WTC11 (cell line): ENCODE measurements at regions not wholly inside any gene's neighbourhood (a gene's known extent, or its start where the extent isn't known, plus 50 kb on each side); places are given as distances from the start of the nearest gene placed in this dataset.
A peak's percentile ranks its signal among the peaks of the same experiment; 100 is the strongest.

Experiments used
- ATAC-seq: fragments of 200-7000 bp; cut with Tn5 transposase; 2 replicates; pipeline ENCODE4 v1.10.0; 2021; ENCODE audit warnings: mild to moderate bottlenecking, moderate library complexity
- CTCF ChIA-PET: fragments of 300-600 bp; sonication (Branson Sonifier 250); formaldehyde crosslinking; loops from one replicate; lab custom pipeline; 2021; ENCODE audit warnings: antibody characterized with exemption; lab: Charles Lee
- POLR2A ChIA-PET: fragments of 350-600 bp; sonication (Branson Sonifier 250); formaldehyde crosslinking; loops from one replicate; lab custom pipeline; 2021; ENCODE audit warnings: antibody characterized with exemption; lab: Charles Lee
- DNase-seq: peaks from one replicate; pipeline ENCODE4 v3.0.0; 2021; ENCODE audit warnings: low spot score
- H3K27ac Mint-ChIP-seq: 2 replicates; pipeline ENCODE4 v1.8.0; 2021; ENCODE audit warnings: mixed read lengths
- H3K27me3 Mint-ChIP-seq: 2 replicates; pipeline ENCODE4 v1.8.0; 2021; ENCODE audit warnings: low read depth, mild to moderate bottlenecking, moderate library complexity, mixed read lengths
- H3K36me3 Mint-ChIP-seq: 2 replicates; pipeline ENCODE4 v1.8.0; 2021; ENCODE audit warnings: mixed read lengths
- H3K4me1 Mint-ChIP-seq: 2 replicates; pipeline ENCODE4 v1.8.0; 2022; ENCODE audit warnings: mixed read lengths
- H3K4me3 Mint-ChIP-seq: 2 replicates; pipeline ENCODE4 v1.8.0; 2021; ENCODE audit warnings: mild to moderate bottlenecking, moderate library complexity, mixed read lengths
- H3K9me3 Mint-ChIP-seq: 2 replicates; pipeline ENCODE4 v1.8.0; 2021; ENCODE audit warnings: mixed read lengths
- CREB1 ChIP-seq: sonication (generic); formaldehyde crosslinking; IDR thresholded peaks from 2 replicates; pipeline ENCODE4 v1.8.0; 2023; ENCODE audit warnings: mild to moderate bottlenecking, missing genetic modification reagents
- GTF2I ChIP-seq: fragments of 250-450 bp; sonication (Bioruptor Pico); conservative IDR thresholded peaks from 2 replicates; pipeline ENCODE4 v1.4.0; 2021; ENCODE audit warnings: mild to moderate bottlenecking
- HMGA2 ChIP-seq: fragments of 250-450 bp; sonication (Bioruptor Pico); IDR thresholded peaks from 2 replicates; pipeline ENCODE4 v1.4.0; 2021; ENCODE audit warnings: mild to moderate bottlenecking, moderate library complexity
- MYBL2 ChIP-seq: sonication (generic); formaldehyde crosslinking; IDR thresholded peaks from 2 replicates; pipeline ENCODE4 v1.8.1; 2023; ENCODE audit warnings: mild to moderate bottlenecking, moderate library complexity, missing genetic modification reagents
- NR1H2 ChIP-seq: sonication (generic); formaldehyde crosslinking; IDR thresholded peaks from 2 replicates; pipeline ENCODE4 v1.9.0; 2021; ENCODE audit warnings: mild to moderate bottlenecking, moderate library complexity, missing genetic modification reagents
- SMAD4 ChIP-seq: sonication (generic); formaldehyde crosslinking; IDR thresholded peaks from 2 replicates; pipeline ENCODE4 v1.8.0; 2022; ENCODE audit warnings: mild to moderate bottlenecking, missing genetic modification reagents
- SOX15 ChIP-seq: fragments of 250-450 bp; sonication (Bioruptor Pico); IDR thresholded peaks from 2 replicates; pipeline ENCODE4 v1.9.0; 2021; ENCODE audit warnings: mild to moderate bottlenecking
- SP1 ChIP-seq: sonication (generic); formaldehyde crosslinking; conservative IDR thresholded peaks from 2 replicates; pipeline ENCODE4 v1.8.1; 2022; ENCODE audit warnings: missing genetic modification reagents
- TEAD1 ChIP-seq: sonication (generic); formaldehyde crosslinking; IDR thresholded peaks from 2 replicates; pipeline ENCODE4 v1.8.0; 2022; ENCODE audit warnings: mild to moderate bottlenecking, missing genetic modification reagents
- TEAD4 ChIP-seq: sonication (generic); formaldehyde crosslinking; IDR thresholded peaks from 2 replicates; pipeline ENCODE4 v1.8.0; 2022; ENCODE audit warnings: mild to moderate bottlenecking, missing genetic modification reagents
- TP53 ChIP-seq: sonication (generic); formaldehyde crosslinking; IDR thresholded peaks from 2 replicates; pipeline ENCODE4 v1.8.1; 2023; ENCODE audit warnings: mild to moderate bottlenecking, missing genetic modification reagents
- ZNF121 ChIP-seq: sonication (generic); formaldehyde crosslinking; IDR thresholded peaks from 2 replicates; pipeline ENCODE4 v1.8.0; 2023; ENCODE audit warnings: missing genetic modification reagents
- ZNF138 ChIP-seq: sonication (generic); formaldehyde crosslinking; conservative IDR thresholded peaks from 2 replicates; pipeline ENCODE4 v1.8.1; 2022; ENCODE audit warnings: mild to moderate bottlenecking, moderate library complexity, missing genetic modification reagents
- ZNF423 ChIP-seq: fragments of 250-450 bp; sonication (Bioruptor Pico); IDR thresholded peaks from 2 replicates; pipeline ENCODE4 v2.1.2; 2022; ENCODE audit warnings: mild to moderate bottlenecking, moderate library complexity
- TF ChIP-seq, protein P1 (sequence below): fragments of 200-600 bp; IDR thresholded peaks from 2 replicates; pipeline ENCODE4 v1.8.0; 2022; ENCODE audit warnings: antibody characterized with exemption
- TF ChIP-seq, protein P2 (sequence below): sonication (generic); formaldehyde crosslinking; IDR thresholded peaks from 2 replicates; pipeline ENCODE4 v1.8.0; 2022; ENCODE audit warnings: missing genetic modification reagents
- TF ChIP-seq, protein P3 (sequence below): sonication (generic); formaldehyde crosslinking; IDR thresholded peaks from 2 replicates; pipeline ENCODE4 v1.8.1; 2022; ENCODE audit warnings: mild to moderate bottlenecking, moderate library complexity, missing genetic modification reagents

DNA sequence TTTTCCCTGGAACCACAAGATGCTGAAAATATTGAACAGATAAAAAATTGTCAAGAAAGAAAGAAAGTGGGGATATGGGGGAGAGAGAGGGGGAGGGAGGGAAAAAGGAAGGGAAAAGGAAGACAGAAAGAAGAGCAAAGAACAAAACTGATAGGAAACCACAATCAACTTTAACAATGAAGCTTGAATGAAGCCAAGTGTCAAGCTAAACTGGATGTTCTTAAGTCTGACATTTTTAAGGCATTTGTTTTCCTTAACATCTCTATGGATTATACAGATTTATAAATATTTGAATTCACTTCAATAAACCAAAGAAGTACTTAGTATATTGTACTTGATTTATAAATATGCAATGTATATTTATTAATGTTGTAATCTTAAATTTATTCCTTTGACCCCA is 197.6 kb upstream of the SMLR1 start:
- Mint-ChIP-seq H3K27me3 (peaks cover 21% of the 10 kb centered on the region), H3K9me3 (no peaks in the 10 kb centered on the region), H3K4me1 (peaks cover 20% of the 10 kb centered on the region), H3K36me3 (no peaks in the 10 kb centered on the region), H3K27ac (no peak overlapping the region), H3K4me3 (no peak overlapping the region)
- DNase-seq, result no peak
- POLR2A ChIA-PET, result no interaction called here
- TF ChIP-seq, protein P1, sequence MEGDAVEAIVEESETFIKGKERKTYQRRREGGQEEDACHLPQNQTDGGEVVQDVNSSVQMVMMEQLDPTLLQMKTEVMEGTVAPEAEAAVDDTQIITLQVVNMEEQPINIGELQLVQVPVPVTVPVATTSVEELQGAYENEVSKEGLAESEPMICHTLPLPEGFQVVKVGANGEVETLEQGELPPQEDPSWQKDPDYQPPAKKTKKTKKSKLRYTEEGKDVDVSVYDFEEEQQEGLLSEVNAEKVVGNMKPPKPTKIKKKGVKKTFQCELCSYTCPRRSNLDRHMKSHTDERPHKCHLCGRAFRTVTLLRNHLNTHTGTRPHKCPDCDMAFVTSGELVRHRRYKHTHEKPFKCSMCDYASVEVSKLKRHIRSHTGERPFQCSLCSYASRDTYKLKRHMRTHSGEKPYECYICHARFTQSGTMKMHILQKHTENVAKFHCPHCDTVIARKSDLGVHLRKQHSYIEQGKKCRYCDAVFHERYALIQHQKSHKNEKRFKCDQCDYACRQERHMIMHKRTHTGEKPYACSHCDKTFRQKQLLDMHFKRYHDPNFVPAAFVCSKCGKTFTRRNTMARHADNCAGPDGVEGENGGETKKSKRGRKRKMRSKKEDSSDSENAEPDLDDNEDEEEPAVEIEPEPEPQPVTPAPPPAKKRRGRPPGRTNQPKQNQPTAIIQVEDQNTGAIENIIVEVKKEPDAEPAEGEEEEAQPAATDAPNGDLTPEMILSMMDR, result no peak
- no peak for TF ChIP-seq NR1H2 (CRISPR knock-in tag)
- TF ChIP-seq, protein P2, sequence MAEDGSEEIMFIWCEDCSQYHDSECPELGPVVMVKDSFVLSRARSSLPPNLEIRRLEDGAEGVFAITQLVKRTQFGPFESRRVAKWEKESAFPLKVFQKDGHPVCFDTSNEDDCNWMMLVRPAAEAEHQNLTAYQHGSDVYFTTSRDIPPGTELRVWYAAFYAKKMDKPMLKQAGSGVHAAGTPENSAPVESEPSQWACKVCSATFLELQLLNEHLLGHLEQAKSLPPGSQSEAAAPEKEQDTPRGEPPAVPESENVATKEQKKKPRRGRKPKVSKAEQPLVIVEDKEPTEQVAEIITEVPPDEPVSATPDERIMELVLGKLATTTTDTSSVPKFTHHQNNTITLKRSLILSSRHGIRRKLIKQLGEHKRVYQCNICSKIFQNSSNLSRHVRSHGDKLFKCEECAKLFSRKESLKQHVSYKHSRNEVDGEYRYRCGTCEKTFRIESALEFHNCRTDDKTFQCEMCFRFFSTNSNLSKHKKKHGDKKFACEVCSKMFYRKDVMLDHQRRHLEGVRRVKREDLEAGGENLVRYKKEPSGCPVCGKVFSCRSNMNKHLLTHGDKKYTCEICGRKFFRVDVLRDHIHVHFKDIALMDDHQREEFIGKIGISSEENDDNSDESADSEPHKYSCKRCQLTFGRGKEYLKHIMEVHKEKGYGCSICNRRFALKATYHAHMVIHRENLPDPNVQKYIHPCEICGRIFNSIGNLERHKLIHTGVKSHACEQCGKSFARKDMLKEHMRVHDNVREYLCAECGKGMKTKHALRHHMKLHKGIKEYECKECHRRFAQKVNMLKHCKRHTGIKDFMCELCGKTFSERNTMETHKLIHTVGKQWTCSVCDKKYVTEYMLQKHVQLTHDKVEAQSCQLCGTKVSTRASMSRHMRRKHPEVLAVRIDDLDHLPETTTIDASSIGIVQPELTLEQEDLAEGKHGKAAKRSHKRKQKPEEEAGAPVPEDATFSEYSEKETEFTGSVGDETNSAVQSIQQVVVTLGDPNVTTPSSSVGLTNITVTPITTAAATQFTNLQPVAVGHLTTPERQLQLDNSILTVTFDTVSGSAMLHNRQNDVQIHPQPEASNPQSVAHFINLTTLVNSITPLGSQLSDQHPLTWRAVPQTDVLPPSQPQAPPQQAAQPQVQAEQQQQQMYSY (CRISPR knock-in tag), result no peak
- no peak for TF ChIP-seq SOX15
- CTCF ChIA-PET, result no interaction called here
- ATAC-seq, result no peak

DNA sequence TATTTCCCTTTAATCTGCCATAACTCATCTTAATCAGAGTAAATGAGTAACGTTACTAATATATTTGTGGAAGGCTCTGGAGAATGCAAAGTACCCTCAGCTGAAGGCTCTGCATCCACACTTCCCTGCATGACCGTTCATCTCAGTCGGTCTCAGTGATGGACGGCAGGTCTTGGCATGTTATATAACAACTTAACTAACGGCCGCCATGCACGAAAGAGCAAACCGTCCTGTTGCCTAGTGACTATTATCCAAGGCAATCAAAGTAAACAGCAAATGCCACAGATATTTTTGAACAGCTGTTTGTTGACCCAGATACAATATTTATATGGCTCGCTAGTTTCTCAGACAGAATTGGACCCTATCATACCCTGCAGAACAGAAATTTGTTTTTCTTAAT is 194.9 kb upstream of the SMLR1 start:
- DNase-seq (no peak), ATAC-seq (no peak)
- H3K4me1 Mint-ChIP-seq, result peaks cover 10% of the 10 kb centered on the region
- CTCF ChIA-PET, result no interaction called here
- H3K27ac Mint-ChIP-seq, result no peak overlapping the region
- H3K4me3 Mint-ChIP-seq, result no peak overlapping the region
- POLR2A ChIA-PET, result no interaction called here
- no peaks in the 10 kb centered on the region for H3K36me3 Mint-ChIP-seq
- no peak for TF ChIP-seq SP1 (CRISPR knock-in tag)
- H3K9me3 Mint-ChIP-seq, result peaks cover 10% of the 10 kb centered on the region
- H3K27me3 Mint-ChIP-seq, result peaks cover 26% of the 10 kb centered on the region

DNA sequence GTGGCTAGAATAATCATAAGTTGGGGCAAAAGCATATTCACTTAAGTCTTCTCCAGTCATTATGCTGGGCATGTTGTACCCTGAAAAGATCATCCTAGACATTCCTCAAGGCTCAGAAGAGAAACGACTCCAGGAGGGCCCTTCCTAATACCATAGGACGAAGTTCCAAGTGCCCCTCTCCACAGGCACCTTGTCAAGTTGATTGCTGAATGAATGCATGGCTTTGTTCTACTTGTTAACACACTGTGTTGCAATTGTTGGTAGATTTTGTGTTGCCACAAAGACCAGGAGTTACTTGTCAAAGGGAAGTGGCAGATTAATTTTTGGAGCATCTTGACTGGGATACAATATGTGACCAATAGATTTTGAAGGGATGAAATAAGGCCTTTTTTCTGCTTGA is 194.3 kb upstream of the SMLR1 start:
- ChIA-PET POLR2A (no interaction called here), CTCF (no interaction called here)
- Mint-ChIP-seq H3K4me1 (peaks cover 10% of the 10 kb centered on the region), H3K27me3 (peaks cover 26% of the 10 kb centered on the region), H3K9me3 (peaks cover 10% of the 10 kb centered on the region), H3K27ac (no peak overlapping the region), H3K4me3 (no peak overlapping the region), H3K36me3 (no peaks in the 10 kb centered on the region)
- peak; percentile 14 for DNase-seq
- TF ChIP-seq TEAD1 (CRISPR knock-in tag) (0 out of 2 replicates have a peak, but pooled peaks have one; percentile 54), TP53 (CRISPR knock-in tag) (no peak), HMGA2 (no peak), MYBL2 (CRISPR knock-in tag) (no peak), ZNF138 (no peak), SMAD4 (CRISPR knock-in tag) (no peak), CREB1 (CRISPR knock-in tag) (no peak), TEAD4 (no peak), GTF2I (CRISPR knock-in tag) (no peak), ZNF121 (CRISPR knock-in tag) (no peak), ZNF423 (CRISPR knock-in tag) (no peak), NR1H2 (CRISPR knock-in tag) (no peak)
- TF ChIP-seq, protein P2 (CRISPR knock-in tag), result peak; percentile 27; the same call in 1 of the 2 replicates
- TF ChIP-seq, protein P3, sequence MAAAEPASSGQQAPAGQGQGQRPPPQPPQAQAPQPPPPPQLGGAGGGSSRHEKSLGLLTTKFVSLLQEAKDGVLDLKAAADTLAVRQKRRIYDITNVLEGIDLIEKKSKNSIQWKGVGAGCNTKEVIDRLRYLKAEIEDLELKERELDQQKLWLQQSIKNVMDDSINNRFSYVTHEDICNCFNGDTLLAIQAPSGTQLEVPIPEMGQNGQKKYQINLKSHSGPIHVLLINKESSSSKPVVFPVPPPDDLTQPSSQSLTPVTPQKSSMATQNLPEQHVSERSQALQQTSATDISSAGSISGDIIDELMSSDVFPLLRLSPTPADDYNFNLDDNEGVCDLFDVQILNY (CRISPR knock-in tag), result no peak
- peak; percentile 86 for ATAC-seq
